Skeletal muscle satellite cell (primary cell): ENCODE measurements at regions not wholly inside any gene's neighbourhood (a gene's known extent, or its start where the extent isn't known, plus 50 kb on each side); places are given as distances from the start of the nearest gene placed in this dataset.

ENCODE experiments used
- H3K27me3 ChIP-seq: 2 replicates; pipeline ENCODE4 v1.7.0; 2013; ENCODE audit warnings: low read length; ENCODE audit not compliant: control insufficient read depth, insufficient read depth
- H3K36me3 ChIP-seq: 2 replicates; pipeline ENCODE4 v1.7.0; 2013; ENCODE audit warnings: mild to moderate bottlenecking, control low read depth, low read length; ENCODE audit not compliant: insufficient read depth
- H3K4me1 ChIP-seq: 2 replicates; pipeline ENCODE4 v1.7.0; 2013; ENCODE audit warnings: low read length; ENCODE audit not compliant: control insufficient read depth, insufficient read depth
- H3K4me2 ChIP-seq: 2 replicates; pipeline ENCODE4 v1.7.0; 2013; ENCODE audit warnings: mild to moderate bottlenecking, low read length
- H3K4me3 ChIP-seq: 2 replicates; pipeline ENCODE4 v1.7.0; 2013; ENCODE audit warnings: low read length
- H3K9ac ChIP-seq: 2 replicates; pipeline ENCODE4 v1.7.0; 2013; ENCODE audit warnings: mild to moderate bottlenecking, low read depth, low read length, moderate library complexity
- H3K9me3 ChIP-seq: replicated peaks from 2 replicates; pipeline ENCODE4 v1.7.0; 2013; ENCODE audit warnings: mild to moderate bottlenecking, control low read depth, low read length

DNA sequence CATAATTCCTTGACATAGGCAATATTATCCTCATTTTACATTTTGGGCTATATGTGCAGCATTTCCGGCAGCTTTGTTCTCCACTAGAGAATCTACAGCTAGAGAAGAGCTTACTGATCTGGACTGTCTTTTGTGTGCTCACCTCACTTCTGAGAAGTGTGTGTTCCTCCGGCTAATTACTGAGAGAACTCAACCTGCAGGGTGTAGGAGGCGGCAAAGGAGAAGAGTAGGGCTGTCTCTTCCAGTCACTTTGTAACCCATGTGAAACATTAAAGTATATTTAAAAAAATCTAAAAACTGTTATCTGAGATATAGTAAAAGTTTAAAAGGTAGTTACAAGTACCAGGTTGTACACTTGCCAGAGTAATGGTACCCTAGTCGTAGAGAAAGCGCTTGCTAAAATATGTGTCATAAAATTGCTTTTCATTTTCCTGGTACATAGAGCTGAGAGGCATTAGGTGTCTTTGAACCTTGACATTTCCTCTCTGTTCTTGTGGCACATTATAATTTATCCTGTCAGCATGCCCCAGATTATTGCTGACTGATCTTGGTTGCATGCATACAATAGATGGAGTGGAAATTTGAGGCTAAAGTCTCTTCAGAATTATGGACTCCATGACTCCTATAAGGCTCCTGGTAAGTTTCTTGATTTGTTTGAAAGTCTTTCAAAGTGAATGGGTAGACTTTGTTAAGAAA lies 381.9 kb downstream of the LMO7 start:
- no peak overlapping the region for H3K4me3 ChIP-seq
- no peaks in the 10 kb centered on the region for H3K36me3 ChIP-seq
- no peak overlapping the region for H3K9ac ChIP-seq
- H3K9me3 ChIP-seq: no peaks in the 10 kb centered on the region
- H3K4me2 ChIP-seq: no peak overlapping the region
- H3K27me3 ChIP-seq: no peaks in the 10 kb centered on the region
- peaks cover 13% of the 10 kb centered on the region for H3K4me1 ChIP-seq

DNA sequence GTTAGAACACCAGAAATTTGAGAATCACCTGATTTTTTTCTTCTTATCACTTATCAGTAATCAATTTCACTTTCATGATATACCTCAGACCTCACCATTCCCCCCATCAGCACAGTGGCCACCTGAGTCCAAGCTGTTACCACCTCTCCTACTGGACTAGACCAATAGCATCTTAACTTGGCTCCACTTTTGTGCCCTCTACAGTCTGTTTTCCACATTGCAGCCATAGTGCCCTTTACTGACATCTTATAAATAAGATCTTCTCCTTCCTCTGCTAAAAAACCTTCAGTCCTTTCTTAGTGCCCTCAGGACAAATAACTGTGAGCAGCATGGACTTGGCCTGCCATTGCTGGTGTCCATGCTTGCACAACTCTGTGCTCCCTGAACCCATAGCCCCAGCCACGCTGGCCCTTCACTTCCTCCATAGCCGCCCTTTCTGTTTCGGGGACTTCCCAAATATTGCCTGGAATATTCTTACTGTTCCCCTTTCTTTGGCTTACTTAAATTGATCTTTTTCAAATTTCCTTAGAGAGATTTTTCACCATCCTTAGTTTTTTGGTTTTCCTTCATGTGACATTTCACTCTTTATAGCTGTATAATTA lies 380.8 kb downstream of the LMO7 start:
- Histone ChIP-seq H3K4me2 (no peak overlapping the region), H3K9ac (no peak overlapping the region), H3K9me3 (no peaks in the 10 kb centered on the region), H3K36me3 (no peaks in the 10 kb centered on the region), H3K4me3 (no peak overlapping the region), H3K4me1 (peaks cover 22% of the 10 kb centered on the region), H3K27me3 (no peaks in the 10 kb centered on the region)

DNA sequence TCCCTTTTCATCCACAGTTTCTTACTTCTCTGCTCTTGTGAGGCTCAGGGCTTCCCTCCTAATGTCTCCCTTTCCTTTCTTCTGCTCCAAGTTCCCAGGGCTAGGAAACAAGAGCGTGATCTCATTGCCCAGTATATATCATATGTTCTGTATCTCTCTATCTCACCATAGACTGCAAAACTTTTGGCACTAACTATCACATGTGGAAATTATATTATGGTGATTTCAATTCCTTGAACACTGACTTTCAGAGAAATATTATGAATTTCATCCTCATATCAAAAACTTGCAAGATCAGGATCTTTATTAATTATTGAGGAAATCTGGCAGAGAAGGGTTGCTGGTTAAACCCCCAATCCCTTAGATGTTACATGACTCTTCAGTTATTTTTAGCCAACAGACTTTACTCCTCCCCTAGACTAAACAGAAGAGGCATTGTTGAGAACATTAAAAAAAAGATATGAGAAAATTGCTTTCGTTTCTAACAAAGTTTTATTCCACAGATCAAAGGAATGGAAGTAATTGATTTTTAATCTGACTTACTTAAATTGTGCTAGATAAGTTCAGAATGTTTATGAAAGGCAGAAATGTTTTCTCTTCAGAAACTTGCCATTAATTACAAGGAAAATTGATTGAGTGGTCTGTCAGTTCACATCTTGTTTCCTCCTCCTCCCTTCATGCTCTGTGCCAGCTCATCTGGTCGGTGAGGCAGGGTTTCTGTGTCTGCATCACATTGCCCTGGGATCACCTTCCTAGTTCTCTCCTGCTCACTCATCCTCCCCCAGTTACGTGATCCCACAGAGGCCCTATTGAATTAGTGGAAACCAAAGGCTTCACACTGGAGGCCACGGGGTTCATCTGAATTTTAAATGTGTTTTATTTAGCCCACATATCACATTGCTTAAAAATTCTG lies 378.5 kb downstream of the LMO7 start:
- H3K27me3 ChIP-seq: no peaks in the 10 kb centered on the region
- no peak overlapping the region for H3K4me3 ChIP-seq
- H3K9ac ChIP-seq: peak overlapping the region; percentile 8
- H3K4me1 ChIP-seq: peaks cover 29% of the 10 kb centered on the region
- no peaks in the 10 kb centered on the region for H3K9me3 ChIP-seq
- H3K36me3 ChIP-seq: no peaks in the 10 kb centered on the region
- H3K4me2 ChIP-seq: peak overlapping the region; percentile 39

DNA sequence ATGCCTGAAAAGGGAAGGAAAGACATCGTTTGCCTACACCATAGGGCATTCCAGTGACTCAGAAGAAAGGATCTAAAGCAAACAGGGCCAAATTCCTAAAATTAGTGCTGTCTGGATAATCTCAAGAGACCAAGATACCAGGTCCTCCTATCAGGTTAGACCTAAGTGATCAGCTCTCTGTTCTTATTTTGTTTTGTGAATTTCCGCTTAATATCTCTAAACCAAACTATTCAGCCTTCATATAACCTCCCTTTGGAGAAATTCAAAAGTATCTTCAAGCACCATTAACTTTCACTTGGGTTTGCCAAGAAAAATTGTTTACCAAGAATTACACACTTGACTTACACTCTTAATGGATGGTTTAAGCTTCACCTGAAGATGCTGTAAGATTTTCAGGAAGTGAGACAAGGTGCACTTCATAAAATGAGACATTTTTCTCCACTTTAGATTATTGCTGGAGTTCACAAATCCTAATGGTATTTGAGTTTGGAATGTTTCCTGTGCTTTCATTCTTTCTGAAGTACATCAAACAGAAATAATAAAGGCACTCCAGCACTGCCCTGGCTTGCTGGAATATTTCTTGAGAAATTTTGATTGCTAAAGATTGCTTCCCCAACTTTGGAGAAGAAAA lies 376.1 kb downstream of the LMO7 start:
- H3K4me1 ChIP-seq: peaks cover 40% of the 10 kb centered on the region
- peak overlapping the region; percentile 9 for H3K4me2 ChIP-seq
- H3K9ac ChIP-seq: no peak overlapping the region
- no peak overlapping the region for H3K4me3 ChIP-seq
- no peaks in the 10 kb centered on the region for H3K36me3 ChIP-seq
- no peaks in the 10 kb centered on the region for H3K27me3 ChIP-seq
- no peaks in the 10 kb centered on the region for H3K9me3 ChIP-seq

DNA sequence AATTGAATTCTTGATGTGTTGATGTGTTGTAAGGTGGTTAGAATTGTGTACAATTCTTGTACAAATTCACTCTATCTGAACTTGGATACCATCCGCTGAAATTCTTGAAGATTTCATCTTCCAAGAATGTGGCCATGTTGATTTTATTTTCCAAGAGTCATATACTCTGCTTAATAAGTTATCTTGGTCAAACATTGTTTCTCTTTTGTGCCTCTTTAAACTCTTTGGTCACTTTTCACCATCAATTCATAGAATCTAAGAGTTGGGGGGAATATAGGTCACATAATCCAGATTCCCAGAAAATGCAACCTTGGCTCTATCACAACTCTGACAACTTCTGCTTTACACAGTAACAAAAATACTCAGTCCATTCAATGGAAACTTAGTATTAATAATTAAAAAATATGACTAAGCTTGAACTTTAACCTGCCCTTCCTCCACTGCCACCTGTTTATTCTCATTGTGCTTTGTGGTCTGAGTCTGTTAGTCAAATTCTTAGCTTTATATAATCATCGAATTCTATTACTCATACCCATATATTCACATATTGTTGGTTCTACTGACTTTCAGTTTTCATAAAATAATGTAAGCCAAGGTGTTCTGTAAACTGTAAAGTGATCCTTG lies 373.2 kb downstream of the LMO7 start:
- Histone ChIP-seq H3K4me2 (no peak overlapping the region), H3K27me3 (no peaks in the 10 kb centered on the region), H3K36me3 (no peaks in the 10 kb centered on the region), H3K4me3 (no peak overlapping the region), H3K9me3 (no peaks in the 10 kb centered on the region), H3K9ac (no peak overlapping the region), H3K4me1 (peaks cover 35% of the 10 kb centered on the region)

DNA sequence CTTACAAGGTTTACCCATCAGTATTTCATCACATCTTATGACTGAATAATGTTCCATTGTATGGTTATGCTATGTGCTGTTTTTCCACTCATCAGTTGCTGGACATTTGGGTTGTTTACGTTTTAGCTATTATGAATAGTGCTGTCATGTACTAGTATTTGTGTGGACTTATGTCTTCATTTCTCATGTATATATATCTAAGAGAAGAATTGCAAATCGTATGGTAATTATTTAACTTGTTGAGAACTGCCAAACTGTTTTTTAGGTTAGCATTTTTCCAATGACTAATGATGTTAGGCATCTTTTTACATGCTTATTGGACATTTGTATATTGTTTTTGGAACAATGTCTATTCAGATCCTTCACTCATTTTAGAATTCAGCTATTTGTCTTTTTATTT lies 368.3 kb downstream of the LMO7 start:
- Histone ChIP-seq H3K4me2 (no peak overlapping the region), H3K36me3 (no peaks in the 10 kb centered on the region), H3K9me3 (no peaks in the 10 kb centered on the region), H3K9ac (no peak overlapping the region), H3K4me1 (peaks cover 12% of the 10 kb centered on the region), H3K27me3 (no peaks in the 10 kb centered on the region), H3K4me3 (no peak overlapping the region)

DNA sequence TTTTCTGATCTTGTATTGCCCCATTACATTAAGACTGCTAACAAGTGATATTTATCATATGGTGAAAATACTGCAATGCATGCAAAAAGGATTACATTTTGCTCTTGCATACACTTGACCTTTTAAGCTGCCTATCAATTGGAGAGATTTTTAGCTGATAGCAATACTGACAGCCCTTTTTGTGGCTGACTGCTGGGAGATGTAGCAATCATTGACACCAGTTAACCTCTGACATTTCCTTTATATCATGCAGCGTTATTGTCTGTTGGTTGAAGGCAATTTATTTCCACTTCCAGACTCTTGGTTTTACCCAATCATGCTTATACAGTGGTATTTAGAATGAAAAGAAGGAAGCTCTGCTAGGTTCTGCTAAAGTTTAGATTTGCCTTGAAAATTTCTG lies 364.0 kb downstream of the LMO7 start:
- H3K4me3 ChIP-seq: no peak overlapping the region
- no peaks in the 10 kb centered on the region for H3K27me3 ChIP-seq
- no peaks in the 10 kb centered on the region for H3K9me3 ChIP-seq
- no peak overlapping the region for H3K9ac ChIP-seq
- H3K4me2 ChIP-seq: no peak overlapping the region
- H3K4me1 ChIP-seq: peaks cover 4% of the 10 kb centered on the region
- no peaks in the 10 kb centered on the region for H3K36me3 ChIP-seq

DNA sequence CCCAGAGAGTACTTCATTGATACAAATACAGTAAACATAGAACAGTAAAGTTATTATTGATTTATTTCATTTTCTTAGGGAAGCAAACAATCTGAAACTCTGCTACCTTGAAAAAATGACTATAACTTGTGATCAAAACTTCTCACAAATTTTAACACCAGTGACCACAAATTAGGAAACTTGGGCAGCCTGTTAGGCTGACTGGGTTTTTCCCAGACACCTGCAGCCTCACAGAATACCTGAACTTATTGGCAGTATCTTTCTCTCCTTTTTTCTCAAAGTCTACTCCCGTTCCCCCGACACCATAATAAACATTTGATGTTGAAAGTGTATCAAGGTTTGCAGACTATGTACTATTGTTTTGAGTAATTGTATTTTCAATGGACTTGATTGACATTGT lies 360.5 kb downstream of the LMO7 start:
- H3K4me1 ChIP-seq: no peaks in the 10 kb centered on the region
- H3K36me3 ChIP-seq: no peaks in the 10 kb centered on the region
- no peak overlapping the region for H3K4me3 ChIP-seq
- no peaks in the 10 kb centered on the region for H3K27me3 ChIP-seq
- no peak overlapping the region for H3K9ac ChIP-seq
- no peaks in the 10 kb centered on the region for H3K9me3 ChIP-seq
- H3K4me2 ChIP-seq: no peak overlapping the region

DNA sequence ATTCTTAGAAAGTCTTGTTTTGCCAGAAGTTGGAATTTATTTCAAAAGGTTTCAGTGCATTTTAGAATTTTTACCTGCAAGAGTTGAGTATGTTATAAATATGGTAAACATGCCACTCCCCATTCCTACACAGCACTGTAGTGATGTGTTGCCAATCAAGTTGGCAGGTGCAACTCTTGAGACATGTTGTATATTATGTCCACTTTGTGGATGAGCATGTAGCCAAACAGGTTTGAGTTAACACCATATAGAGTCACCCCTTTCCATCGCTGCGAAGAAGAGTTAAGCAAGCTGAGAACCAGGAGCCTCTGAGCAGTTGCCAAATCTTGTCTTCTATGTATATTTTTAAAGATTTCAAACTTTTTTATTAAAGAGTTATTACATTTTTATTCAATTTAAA lies 359.8 kb downstream of the LMO7 start:
- no peaks in the 10 kb centered on the region for H3K9me3 ChIP-seq
- H3K4me1 ChIP-seq: no peaks in the 10 kb centered on the region
- no peak overlapping the region for H3K4me2 ChIP-seq
- no peak overlapping the region for H3K4me3 ChIP-seq
- no peaks in the 10 kb centered on the region for H3K36me3 ChIP-seq
- no peak overlapping the region for H3K9ac ChIP-seq
- no peaks in the 10 kb centered on the region for H3K27me3 ChIP-seq

DNA sequence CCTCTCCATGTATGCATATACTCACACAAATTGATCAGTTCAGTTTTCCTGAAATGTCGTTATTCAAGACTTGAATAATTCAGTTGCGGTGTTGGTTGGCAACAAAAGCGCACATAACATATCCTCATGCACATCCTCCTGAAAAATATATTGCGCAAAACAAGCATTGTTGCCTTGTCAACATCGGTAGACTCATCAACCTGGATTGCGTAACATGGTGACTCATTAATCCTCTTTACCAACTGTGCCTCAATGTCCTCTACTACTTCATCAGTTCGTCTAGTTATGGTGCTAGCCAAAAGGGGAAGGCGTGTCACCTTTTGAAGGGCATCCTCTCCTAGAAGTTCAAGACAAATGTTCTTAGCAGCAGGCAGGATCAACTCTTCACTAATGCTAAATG lies 357.7 kb downstream of the LMO7 start:
- Histone ChIP-seq H3K4me3 (no peak overlapping the region), H3K36me3 (no peaks in the 10 kb centered on the region), H3K27me3 (no peaks in the 10 kb centered on the region), H3K9me3 (no peaks in the 10 kb centered on the region), H3K4me2 (no peak overlapping the region), H3K4me1 (no peaks in the 10 kb centered on the region), H3K9ac (no peak overlapping the region)

DNA sequence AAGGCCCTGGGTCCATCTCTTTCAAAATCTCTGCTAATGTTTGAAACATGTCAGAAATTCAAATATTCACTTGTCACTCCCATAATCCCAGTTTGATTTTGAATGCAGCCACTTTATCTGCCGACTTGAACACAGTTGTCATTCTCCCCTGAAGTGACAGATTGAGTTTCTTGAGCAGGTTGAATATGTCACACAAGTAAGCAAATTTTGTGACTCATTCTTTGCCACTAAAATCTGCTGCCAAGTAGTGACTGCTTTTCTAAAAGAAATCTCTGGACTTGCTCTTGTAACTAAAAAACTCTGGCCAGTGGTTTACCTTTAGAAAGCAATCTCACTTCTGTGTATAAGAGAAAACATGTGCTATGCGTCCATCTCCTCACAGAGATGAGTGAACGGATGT lies 357.1 kb downstream of the LMO7 start:
- Histone ChIP-seq H3K4me2 (no peak overlapping the region), H3K4me3 (no peak overlapping the region), H3K36me3 (no peaks in the 10 kb centered on the region), H3K4me1 (no peaks in the 10 kb centered on the region), H3K9ac (no peak overlapping the region), H3K9me3 (no peaks in the 10 kb centered on the region), H3K27me3 (no peaks in the 10 kb centered on the region)
